Fibroblast of peridontal ligament (primary cell): ENCODE measurements at regions not wholly inside any gene's neighbourhood (a gene's known extent, or its start where the extent isn't known, plus 50 kb on each side); places are given as distances from the start of the nearest gene placed in this dataset.
"Not testable (repeated sequence)": the region's sequence is repeated elsewhere in the genome, so short reads cannot be mapped to it uniquely, and the experiment has no call there.

Experiments
- DNase-seq: peaks from one replicate; pipeline ENCODE4 v3.0.0-alpha.2; 2010; ENCODE audit errors: extremely low read depth

DNA sequence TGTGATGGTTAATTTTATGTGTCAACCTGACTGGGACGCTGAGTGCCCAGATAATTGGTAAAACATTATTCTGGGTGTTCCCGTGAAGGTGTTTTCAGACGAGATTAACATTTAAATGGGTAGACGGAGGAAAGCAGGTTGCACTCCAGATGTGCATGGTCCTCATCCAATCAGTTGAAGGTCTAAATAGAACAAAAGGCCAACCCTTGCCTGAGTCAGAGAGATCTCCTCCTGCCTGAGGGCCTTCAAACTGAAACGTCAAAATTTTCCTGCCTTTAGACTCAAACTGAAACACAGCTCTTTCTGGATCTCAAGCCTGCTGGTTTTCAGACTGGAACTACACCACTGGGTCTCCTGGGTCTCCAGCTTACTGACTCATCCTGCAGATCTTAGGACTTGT lies 73.5 kb downstream of the NPIPA8 start:
- not testable (repeated sequence) for DNase-seq

DNA sequence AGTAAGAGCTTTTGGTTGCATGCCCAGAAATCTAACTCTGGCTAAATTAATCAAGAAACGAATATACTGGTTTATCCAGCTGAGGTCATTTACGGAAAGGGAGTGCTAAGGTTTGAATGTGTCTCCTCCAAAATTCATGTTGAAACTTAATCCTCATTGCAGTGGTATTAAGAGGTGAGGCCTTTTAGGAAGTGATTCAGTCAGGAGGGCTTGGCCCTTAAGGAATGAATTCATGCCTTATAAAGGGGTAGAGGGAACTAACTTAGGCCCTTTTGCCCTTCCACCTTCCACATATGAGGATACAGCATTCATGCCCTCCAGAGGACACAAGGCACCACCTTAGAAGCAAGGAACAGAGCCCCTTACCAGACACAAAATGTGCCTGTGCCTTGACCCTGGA lies 74.7 kb downstream of the NPIPA8 start:
- DNase-seq: not testable (repeated sequence)

DNA sequence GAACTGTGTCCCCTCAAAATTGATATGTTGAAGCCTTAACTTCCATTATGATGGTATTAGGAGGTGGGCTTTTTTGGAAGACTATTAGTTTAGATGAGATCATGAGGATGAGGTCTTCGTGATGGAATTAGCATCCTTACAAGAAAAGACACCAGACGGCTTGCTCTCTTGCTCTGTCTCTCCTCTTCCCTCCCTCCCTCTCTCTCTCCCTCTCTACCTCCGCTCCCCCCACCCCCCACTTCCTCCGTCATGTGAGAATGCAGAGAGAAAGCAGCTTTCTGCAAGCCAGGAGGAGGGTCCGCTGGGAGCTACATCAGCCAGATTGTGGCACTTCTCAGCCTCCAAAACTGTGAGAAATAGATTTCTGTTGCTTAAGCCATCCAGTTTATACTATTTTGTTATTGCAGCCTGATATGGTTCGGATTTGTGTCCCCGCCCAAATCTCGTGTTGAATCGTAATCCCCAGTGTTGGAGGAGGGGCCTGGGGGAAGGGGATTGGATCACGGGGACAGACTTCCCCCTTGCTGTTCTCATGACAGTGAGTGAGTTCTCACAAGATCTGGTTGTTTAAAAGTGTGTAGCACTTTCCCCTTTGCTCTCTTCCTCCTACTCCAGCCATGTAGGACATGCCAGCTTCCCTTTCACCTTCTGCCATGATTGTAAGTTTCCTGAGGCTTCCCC lies 76.9 kb downstream of the NPIPA8 start:
- DNase-seq: not testable (repeated sequence)

DNA sequence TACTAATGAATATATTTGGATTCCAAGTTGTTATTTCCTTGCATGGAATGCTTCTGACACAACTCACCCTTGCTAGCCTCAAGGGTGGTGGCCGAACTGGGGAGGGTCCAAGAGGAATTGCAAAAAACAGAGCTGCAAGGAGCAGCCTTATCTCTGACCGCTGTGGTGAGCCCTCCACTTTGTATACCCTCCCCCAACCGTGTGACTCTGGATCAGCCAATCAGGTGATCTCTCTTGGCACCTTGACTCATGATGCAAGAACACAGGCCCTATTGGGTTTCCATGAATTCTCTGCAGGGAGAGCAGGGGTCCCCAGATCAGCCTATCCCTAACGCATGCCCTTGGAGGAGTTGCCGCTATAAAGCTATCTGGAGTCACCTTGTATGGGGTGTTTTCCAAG lies 83.6 kb downstream of the NPIPA8 start:
- not testable (repeated sequence) for DNase-seq

DNA sequence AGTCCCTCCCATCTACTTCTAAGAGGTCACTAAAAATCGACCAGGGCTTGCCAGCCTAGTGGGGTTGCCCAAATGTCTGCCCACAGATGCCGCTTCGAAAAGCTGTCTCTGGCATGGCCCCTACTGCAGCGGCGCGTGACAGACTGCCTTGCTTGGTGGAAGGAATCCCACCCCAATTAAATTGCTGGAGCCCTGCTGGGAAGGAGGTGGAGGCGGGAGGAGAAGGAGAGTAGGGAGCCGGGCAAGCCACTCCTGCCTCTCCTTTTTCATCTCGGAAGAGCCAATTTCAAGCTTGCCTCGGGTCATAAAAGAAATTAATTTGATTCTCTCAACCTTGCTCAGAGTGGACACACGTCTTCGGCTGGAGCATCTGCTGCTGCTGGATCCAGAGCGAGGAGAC lies 106.0 kb downstream of the NPIPA8 start:
- not testable (repeated sequence) for DNase-seq

DNA sequence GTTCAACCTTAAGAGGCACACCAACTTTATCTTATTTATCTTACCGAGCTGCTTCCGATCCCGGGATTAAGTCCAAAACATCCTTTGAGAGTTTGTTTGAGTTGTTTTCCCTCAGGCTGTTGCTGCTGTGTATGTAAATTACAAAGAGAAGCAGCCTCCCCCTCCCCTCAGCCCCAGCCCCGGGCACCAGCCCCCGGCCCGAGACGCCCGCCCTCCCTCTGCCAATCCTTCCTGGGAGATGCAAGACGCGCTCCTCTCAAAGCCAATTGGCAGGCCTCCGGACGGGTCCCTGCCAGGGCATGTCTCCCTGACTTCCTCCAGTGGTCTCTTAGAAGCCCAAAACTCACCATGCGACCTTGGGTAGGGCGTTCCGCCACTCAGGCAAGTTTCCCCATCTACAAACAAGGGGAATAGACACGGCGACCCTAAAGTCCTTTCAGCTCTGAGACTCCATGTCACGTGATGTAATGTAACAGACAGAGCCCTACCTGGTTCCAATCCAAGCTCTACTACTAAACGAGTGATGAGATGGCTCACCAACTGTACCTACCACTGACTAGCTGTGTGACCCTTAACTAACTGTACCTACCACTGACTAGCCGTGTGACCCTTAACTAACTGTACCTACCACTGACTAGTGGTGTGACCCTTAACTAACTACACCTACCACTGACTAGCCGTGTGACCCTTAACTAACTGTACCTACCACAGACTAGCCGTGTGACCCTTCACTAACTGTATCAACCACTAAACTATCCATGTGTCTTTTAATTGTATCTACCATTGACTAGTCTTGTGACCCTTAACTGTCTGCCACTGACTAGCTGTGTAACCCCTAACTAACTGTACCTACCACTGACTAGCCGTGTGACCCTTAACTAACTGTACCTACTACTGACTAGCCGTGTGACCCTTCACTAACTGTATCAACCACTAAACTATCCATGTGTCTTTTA lies 114.2 kb downstream of the NPIPA8 start:
- not testable (repeated sequence) for DNase-seq

DNA sequence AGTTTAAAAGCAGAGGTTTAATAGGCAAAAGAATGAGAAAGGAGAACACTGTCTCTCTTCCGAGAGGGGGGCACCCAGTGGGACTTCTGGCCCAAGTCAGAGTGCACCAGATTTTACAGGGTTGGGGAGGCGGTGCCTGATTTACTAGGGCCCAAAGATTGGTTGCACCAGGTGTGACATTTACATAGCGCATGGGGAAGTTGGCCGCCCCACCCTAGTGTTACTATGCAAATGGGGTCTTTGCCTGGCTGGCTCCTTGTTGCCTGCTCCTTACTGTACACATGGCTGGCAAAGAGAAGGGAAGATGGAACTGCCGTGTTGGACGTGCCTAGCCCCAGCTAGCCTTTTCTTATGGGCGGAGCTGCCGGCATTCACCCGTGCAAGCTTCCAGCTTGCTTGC lies 118.8 kb downstream of the NPIPA8 start:
- DNase-seq: not testable (repeated sequence)

DNA sequence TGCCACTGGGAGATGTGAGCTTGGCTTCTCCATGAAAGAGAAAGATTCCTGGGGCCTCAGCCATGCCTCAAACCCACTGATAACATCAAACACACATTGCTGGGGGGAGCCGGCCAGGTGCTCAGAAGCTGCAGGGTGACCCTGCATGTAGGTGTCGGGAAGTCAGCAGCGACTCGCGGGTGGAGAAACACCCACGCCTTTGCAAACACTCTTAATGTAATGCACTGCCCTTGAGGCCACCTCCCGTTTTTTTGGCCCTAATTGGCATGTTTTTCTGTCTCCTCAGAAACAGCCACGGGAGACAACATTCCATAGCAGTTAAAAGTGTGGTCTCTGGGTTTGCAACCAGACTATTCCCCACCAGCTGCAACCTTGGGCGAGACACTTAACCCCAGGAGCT lies 119.7 kb downstream of the NPIPA8 start:
- not testable (repeated sequence) for DNase-seq

DNA sequence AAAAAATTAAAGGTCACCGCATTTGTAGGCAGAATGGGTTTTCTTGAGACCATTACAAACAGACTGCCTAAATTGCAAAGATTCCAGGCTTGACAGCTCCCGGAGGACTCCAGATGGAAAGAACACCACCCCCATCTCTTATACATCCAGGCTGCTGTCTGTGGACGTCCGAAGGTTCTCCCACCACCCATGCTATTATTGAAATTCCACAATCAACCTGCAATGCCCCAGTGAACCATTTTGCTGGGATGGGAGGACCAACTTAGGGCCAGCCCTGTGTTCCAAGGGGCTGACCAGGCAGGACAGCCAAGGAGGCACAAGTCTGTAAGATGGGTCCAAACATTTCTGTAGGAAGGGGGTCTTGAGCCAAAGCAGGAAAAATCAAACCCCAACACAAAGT lies 122.7 kb downstream of the NPIPA8 start:
- DNase-seq: not testable (repeated sequence)

DNA sequence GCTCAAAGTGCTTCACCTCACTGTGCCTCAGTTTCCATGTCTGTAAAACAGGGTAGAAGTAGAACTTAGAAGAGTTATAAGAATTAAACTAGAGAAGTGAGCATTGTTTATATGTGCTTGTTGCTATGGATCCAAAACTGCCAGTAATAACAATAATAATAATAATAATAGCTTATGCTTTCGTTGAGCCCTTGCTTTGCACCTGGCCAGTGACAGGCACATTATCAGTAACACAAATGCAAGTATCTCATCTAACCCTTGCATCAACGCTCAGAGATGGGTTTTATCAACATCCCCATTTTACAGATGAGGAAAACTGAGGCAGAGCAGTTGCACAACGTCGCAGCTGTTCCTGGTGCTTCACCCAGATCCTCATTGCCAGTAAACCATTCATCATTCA lies 125.0 kb downstream of the NPIPA8 start:
- DNase-seq: not testable (repeated sequence)

DNA sequence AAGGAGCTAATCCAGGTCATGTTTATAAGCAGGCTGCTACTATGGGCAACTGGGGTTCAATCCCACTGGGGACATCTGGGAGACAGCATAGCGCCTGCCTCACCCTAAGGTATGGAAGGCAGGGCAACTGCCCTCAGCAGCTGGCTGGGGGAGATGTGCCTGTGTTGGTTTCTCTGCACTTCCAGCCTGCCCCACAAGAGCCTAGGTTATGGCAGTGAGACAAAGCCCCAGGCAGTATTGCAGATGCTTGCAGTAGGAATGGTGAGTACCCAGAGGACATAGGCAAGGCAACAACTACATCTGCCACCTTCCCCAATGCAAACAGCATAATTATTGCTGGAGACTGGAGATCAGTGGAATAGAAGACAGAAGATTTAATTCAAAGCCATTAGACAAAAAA lies 131.8 kb downstream of the NPIPA8 start:
- DNase-seq: not testable (repeated sequence)

DNA sequence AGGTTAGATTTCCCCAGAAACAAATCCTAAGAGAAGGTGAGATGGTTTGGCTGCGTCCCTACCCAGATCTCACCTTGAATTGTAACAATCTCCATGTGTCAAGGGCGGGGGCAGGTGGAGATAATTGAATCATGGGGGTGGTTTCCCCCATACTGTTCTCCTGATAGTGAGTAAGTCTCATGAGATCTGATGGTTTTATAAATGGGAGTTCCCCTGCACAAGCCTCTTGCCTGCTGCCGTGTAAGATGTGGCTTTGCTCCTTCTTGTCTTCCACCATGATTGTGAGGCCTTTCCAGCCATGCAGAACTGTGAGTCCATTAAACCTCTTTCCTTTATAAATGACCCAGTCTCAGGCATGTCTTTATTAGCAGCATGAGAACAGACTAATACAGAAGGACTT lies 132.2 kb downstream of the NPIPA8 start:
- DNase-seq: not testable (repeated sequence)

DNA sequence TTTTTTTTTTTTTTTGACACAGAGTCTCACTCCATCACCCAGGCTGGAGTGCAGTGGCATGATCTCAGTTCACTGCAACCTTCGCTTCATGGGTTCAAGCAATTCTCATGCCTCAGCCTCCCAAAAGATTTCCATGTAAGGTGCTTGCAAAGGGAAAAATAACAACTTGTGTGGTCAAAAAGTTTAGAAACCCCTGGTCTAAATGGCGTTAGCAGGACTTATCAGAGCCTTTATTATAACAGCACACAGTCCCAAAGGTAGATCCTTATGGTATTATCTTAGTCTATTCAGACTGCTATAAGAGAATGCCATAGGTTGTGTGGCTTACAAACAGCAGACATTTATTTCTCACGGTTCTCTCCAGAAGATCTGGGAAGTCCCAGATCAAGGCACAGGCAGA lies 135.0 kb downstream of the NPIPA8 start:
- not testable (repeated sequence) for DNase-seq

DNA sequence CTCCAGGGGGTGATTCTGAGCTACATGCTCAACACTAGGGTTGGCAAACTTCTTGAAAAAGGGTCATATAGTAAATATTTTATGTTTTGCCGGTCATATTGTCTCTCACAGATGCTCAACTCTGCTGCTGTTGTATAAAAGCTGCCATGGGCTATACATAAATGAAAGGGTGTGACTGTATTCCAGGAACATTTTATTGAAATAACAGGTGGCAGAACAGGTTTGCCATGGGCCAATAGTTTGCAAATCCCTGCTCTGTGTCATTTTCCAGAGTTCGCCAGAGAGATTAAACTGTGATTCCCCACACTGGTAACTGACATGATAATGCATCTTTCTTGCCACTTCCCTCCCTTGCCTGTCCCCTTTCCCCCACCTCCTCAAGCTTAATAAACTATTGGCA lies 144.1 kb downstream of the NPIPA8 start:
- DNase-seq: not testable (repeated sequence)

DNA sequence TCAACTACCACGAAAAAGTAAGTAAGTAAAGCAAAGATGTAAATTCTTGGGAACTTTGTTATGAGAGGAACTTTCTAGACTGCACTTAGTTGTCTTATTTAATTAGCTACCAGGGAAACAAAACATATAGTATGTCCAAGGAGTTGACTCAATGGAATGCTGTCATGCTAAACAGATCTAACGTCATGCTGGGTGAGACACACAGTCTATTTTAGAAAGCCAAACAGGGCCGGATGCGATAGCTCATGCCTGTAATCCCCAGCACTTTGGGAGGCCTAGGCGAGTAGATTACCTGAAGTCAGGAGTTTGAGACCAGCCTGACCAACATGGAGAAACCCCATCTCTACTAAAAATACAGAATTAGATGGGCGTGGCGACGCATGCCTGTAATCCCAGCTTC lies 146.4 kb downstream of the NPIPA8 start:
- DNase-seq: not testable (repeated sequence)

DNA sequence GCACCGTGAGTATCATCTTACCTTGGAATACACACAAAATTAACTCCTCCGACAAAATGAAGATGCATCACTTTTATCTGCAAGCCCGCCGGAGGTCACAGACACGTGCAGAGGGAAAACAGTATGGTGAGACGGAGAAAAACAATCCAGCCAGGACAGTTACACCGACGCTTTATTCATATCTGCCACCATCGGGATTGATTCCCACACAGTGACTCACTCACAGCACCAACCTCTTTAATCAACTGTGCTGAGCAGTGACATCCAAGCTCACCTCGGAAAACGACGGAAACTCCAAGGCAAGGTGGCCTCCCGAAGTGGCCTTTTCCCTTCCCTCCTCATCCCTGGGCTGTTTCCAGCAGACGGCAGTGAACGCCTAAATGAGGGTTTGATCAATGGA lies 151.8 kb downstream of the NPIPA8 start:
- not testable (repeated sequence) for DNase-seq

DNA sequence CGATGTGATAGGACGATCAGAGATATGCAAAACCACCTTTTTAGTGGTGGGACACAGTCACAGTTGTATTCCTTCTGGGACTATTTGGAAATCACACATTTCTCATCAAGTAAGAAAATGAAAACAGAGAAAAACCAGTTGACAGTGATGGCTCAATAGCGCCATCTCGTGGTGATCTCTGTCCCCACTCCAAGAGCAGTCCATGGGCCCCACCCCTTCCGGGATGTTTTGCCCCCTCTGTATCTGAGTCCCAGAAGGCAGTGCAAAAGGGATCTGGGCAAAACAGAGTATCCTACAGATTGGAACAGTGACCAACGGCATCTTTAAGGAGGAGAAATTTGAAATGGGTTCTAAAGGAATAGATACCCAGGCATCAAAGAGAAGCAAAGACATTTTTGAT lies 155.5 kb downstream of the NPIPA8 start:
- not testable (repeated sequence) for DNase-seq

DNA sequence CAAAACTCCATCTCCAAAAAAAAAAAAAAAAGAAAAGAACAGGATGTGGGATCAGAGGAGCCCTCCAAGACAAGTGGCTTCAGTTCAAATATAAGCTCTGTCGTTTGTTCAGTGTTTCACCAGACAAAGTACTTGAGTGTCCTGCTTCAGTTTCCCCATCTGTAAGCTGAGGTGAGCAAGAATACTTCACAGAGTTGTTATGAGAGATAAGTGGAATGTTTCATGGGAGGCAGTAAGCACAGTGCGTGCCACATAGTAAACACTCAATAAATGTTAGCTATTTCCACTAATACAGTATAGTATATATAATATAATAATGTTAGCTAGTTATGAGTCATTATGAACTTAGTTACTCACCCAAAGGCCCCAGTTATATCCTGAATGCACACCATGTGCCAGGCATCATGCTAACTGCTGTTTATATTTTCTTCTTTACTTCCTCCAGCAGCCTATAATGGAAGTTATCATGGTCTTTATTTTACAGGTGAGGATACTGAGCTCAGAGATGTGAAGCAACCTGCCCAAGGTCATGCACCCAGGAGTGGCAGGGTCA lies 162.5 kb downstream of the NPIPA8 start:
- not testable (repeated sequence) for DNase-seq

DNA sequence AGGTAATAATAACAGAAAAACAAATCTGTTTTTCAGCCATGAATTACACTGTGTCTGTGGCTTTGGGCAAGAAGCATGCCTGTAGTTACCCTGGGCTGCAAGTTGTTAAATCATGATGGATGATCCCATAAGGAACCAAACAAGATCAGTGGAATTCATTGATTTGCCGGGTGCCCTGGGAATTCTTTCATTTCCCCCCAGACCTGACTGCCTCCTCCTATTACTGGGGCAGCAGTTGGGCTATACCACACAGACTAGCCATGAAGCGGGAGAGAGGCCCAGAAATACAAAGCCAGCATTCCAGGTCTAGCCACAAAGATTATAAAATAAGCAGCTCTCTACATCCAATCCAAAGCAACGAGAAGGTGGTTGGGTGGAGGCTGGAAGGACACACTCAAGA lies 174.2 kb downstream of the NPIPA8 start:
- DNase-seq: not testable (repeated sequence)

DNA sequence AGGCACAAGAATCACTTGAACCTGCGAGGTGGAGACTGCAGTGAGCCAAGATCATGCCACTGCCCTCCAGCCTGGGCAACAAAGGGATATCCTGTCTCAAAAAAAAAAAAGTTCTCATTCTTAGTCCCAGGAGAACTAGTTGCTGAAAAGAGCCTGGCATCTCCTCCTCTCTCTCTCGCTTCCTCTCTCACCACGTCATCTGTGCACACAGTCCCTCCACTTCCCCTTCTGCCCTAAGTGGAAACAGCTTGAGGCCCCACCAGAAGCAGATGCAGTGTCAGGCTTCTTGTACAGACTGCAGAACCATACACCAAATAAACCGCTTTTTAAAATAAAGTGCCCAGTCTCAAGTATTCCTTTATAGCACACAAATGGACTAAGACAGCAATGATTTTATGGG lies 175.3 kb downstream of the NPIPA8 start:
- not testable (repeated sequence) for DNase-seq

DNA sequence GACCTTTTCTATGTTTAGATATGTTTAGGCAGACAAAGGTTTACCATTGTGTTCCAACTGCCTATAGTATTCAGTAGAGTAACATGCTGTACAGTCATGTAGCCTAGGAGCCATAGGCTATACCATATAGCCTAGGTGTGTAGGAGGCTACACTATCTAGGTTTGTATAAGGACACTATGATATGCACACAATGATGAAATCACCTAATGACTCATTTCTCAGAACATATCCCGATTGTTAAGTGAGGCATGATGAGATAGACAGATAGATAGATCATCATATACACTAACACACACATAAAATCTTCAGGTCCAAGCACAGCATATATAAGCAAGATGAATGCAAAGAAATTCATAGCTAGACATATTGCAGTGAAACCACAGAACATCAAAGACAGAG lies 177.4 kb downstream of the NPIPA8 start:
- DNase-seq: not testable (repeated sequence)

DNA sequence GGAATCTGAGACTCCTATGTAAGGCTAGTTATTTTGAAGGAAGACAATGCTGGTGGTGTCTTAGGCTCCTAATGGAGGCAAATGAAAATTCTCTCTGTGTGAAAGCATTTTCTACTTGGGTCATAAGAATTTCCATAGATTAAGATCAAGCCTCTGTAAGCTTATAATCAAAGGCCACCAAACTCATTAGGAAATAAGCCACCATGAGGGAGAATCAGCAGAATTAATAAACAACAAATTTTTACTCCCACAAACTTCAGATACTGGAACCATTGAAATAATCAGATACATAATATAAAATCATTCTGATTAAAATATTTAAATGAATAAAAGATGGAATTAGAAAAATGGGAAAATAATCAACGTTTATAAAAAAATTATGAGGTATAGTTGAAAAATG lies 178.7 kb downstream of the NPIPA8 start:
- not testable (repeated sequence) for DNase-seq
